GM23338 (cell line): ENCODE measurements at regions not wholly inside any gene's neighbourhood (a gene's known extent, or its start where the extent isn't known, plus 50 kb on each side); places are given as distances from the start of the nearest gene placed in this dataset.

Experiments used
- ATAC-seq: fragments of 200-7000 bp; cut with Tn5 transposase; 3 replicates; pipeline ENCODE4 v1.9.1; 2020
- DNase-seq: peaks from one replicate; pipeline ENCODE4 v3.0.0-alpha.2; 2015; ENCODE audit warnings: low spot score
- H2AFZ ChIP-seq: fragments of 200-600 bp; sonication (generic); 2 replicates; pipeline ENCODE4 v1.8.0; 2016; ENCODE audit warnings: antibody characterized with exemption, mild to moderate bottlenecking, moderate library complexity
- H3F3A ChIP-seq: fragments of 200-600 bp; sonication (generic); replicated peaks from 2 replicates; pipeline ENCODE4 v1.8.0; 2017; ENCODE audit warnings: antibody characterized with exemption, mixed run types, low read depth
- H3K27ac ChIP-seq: fragments of 200-600 bp; sonication (generic); 2 replicates; pipeline ENCODE4 v1.6.1; 2016; ENCODE audit warnings: low read depth
- H3K27me3 ChIP-seq: fragments of 200-600 bp; sonication (generic); 2 replicates; pipeline ENCODE4 v1.8.0; 2016; ENCODE audit warnings: mild to moderate bottlenecking, mixed run types, moderate library complexity; ENCODE audit not compliant: insufficient read depth
- H3K36me3 ChIP-seq: fragments of 200-600 bp; sonication (generic); 2 replicates; pipeline ENCODE4 v1.8.0; 2016; ENCODE audit warnings: mild to moderate bottlenecking; ENCODE audit not compliant: insufficient read depth
- H3K4me1 ChIP-seq: fragments of 200-600 bp; sonication (generic); 2 replicates; pipeline ENCODE4 v1.8.0; 2016; ENCODE audit warnings: mild to moderate bottlenecking, moderate library complexity; ENCODE audit not compliant: insufficient read depth
- H3K4me2 ChIP-seq: fragments of 200-600 bp; sonication (generic); 2 replicates; pipeline ENCODE4 v1.7.1; 2017; ENCODE audit warnings: mixed run types
- H3K4me3 ChIP-seq: fragments of 200-600 bp; sonication (generic); 2 replicates; pipeline ENCODE4 v1.6.1; 2016; ENCODE audit warnings: mixed run types
- H3K79me2 ChIP-seq: fragments of 200-600 bp; sonication (generic); replicated peaks from 2 replicates; pipeline ENCODE4 v1.8.0; 2017; ENCODE audit warnings: mild to moderate bottlenecking; ENCODE audit not compliant: insufficient read depth
- H3K9me2 ChIP-seq: fragments of 200-600 bp; sonication (generic); 2 replicates; pipeline ENCODE4 v1.8.0; 2017; ENCODE audit not compliant: insufficient read depth
- H4K20me1 ChIP-seq: fragments of 200-600 bp; sonication (generic); replicated peaks from 2 replicates; pipeline ENCODE4 v1.8.0; 2017; ENCODE audit warnings: mild to moderate bottlenecking; ENCODE audit not compliant: insufficient read depth
- H3K27ac Mint-ChIP-seq: 2 replicates; pipeline ENCODE4 v1.8.0; 2020; ENCODE audit warnings: inconsistent platforms, mild to moderate bottlenecking, moderate library complexity, mixed read lengths
- H3K27me3 Mint-ChIP-seq: 3 replicates; pipeline ENCODE4 v1.8.0; 2022; ENCODE audit warnings: low read depth, mild to moderate bottlenecking, moderate library complexity, mixed read lengths, inconsistent platforms; ENCODE audit not compliant: insufficient read depth, poor library complexity
- H3K36me3 Mint-ChIP-seq: 3 replicates; pipeline ENCODE4 v1.8.0; 2021; ENCODE audit warnings: low read depth, mild to moderate bottlenecking, inconsistent platforms, moderate library complexity, mixed read lengths
- H3K4me1 Mint-ChIP-seq: 3 replicates; pipeline ENCODE4 v1.8.0; 2020; ENCODE audit warnings: mild to moderate bottlenecking, inconsistent platforms, mixed read lengths
- H3K4me3 Mint-ChIP-seq: 3 replicates; pipeline ENCODE4 v1.8.0; 2021; ENCODE audit warnings: moderate library complexity, mild to moderate bottlenecking, inconsistent platforms, mixed read lengths
- H3K9me3 Mint-ChIP-seq: 3 replicates; pipeline ENCODE4 v1.8.0; 2020; ENCODE audit warnings: moderate library complexity, mild to moderate bottlenecking, inconsistent platforms, mixed read lengths
- CREB1 ChIP-seq: fragments of 250-450 bp; sonication (Bioruptor Pico); IDR thresholded peaks from 2 replicates; pipeline ENCODE4 v1.5.0; 2020; ENCODE audit warnings: low read depth, mild to moderate bottlenecking, moderate library complexity
- CTCF ChIP-seq, 2 experiments: fragments of 200-600 bp in 1 of 2; sonication (generic) in 1 of 2; conservative IDR thresholded peaks; 2 replicates each; pipeline versions ENCODE4 v1.5.1 to v1.6.1; 2016 to 2017; ENCODE audit warnings: antibody characterized with exemption in 2 of 2, low read depth in 2 of 2, mild to moderate bottlenecking in 2 of 2, moderate library complexity in 1 of 2
- ETS1 ChIP-seq: IDR thresholded peaks from 2 replicates; pipeline ENCODE4 v1.6.1; 2016; ENCODE audit warnings: antibody characterized with exemption
- EZH2 ChIP-seq: fragments of 200-600 bp; sonication (generic); IDR thresholded peaks from one replicate; pipeline ENCODE4 v1.8.0; 2017; ENCODE audit warnings: antibody characterized with exemption, mild to moderate bottlenecking, low read depth; ENCODE audit not compliant: unreplicated experiment
- NANOG ChIP-seq: IDR thresholded peaks from 2 replicates; pipeline ENCODE4 v1.6.1; 2016; ENCODE audit warnings: antibody characterized with exemption, borderline replicate concordance
- REST ChIP-seq: IDR thresholded peaks from one replicate; pipeline ENCODE4 v1.6.1; 2018; ENCODE audit warnings: antibody characterized with exemption; ENCODE audit not compliant: unreplicated experiment
- STAT1 ChIP-seq: IDR thresholded peaks from one replicate; pipeline ENCODE4 v1.6.1; 2016; ENCODE audit warnings: antibody characterized with exemption; ENCODE audit not compliant: unreplicated experiment
- ZNF114 ChIP-seq: fragments of 250-450 bp; sonication (Bioruptor Pico); IDR thresholded peaks from 2 replicates; pipeline ENCODE4 v1.5.0; 2020; ENCODE audit warnings: mild to moderate bottlenecking, moderate library complexity
- ZNF331 ChIP-seq: fragments of 250-450 bp; sonication (Bioruptor Pico); IDR thresholded peaks from 2 replicates; pipeline ENCODE4 v1.5.0; 2020; ENCODE audit warnings: low read depth, mild to moderate bottlenecking, moderate library complexity

- TF ChIP-seq ZNF114 (CRISPR knock-in tag) (no peak), REST (no peak)
Observed at GRCh38 chr20:24732599-24732998, 216.5 kb upstream of the CST7 start (continued).

GRCh38 chr20:24733416-24733815 lies 215.7 kb upstream of the CST7 start:
- TF ChIP-seq EZH2 = no peak
- no peak for TF ChIP-seq NANOG
- H3K4me1 ChIP-seq = peaks cover 6% of the 10 kb centered on the region; the same call in 1 of the 2 replicates
- H3K4me3 ChIP-seq = no peak overlapping the region
- Mint-ChIP-seq H3K36me3 (no peaks in the 10 kb centered on the region), H3K27me3 (peaks cover 10% of the 10 kb centered on the region), H3K9me3 (no peaks in the 10 kb centered on the region; the same call in 2 of the 3 replicates), H3K4me1 (peaks cover 16% of the 10 kb centered on the region), H3K27ac (no peak overlapping the region), H3K4me3 (no peak overlapping the region)
- no peak overlapping the region for H2AFZ ChIP-seq
- H3F3A ChIP-seq = no peaks in the 10 kb centered on the region
- no peak overlapping the region for H3K27ac ChIP-seq
- H3K4me2 ChIP-seq = no peak overlapping the region
- no peak for ATAC-seq
- no peaks in the 10 kb centered on the region for H3K27me3 ChIP-seq
- no peaks in the 10 kb centered on the region; the same call in 1 of the 2 replicates for H3K9me2 ChIP-seq
- no peaks in the 10 kb centered on the region for H3K36me3 ChIP-seq
- no peaks in the 10 kb centered on the region for H4K20me1 ChIP-seq
- no peaks in the 10 kb centered on the region for H3K79me2 ChIP-seq
- DNase-seq = no peak

- Histone ChIP-seq H3K36me3 (no peaks in the 10 kb centered on the region), H3K27me3 (no peaks in the 10 kb centered on the region), H3K9me2 (peaks cover 6% of the 10 kb centered on the region), H3K4me3 (no peak overlapping the region), H3K27ac (no peak overlapping the region), H3K79me2 (no peaks in the 10 kb centered on the region), H2AFZ (no peak overlapping the region), H3K4me1 (peaks cover 6% of the 10 kb centered on the region; the same call in 1 of the 2 replicates), H3K4me2 (no peak overlapping the region), H3F3A (no peaks in the 10 kb centered on the region), H4K20me1 (no peaks in the 10 kb centered on the region)
- ATAC-seq = no peak
- TF ChIP-seq ZNF331 (CRISPR knock-in tag) (no peak), ETS1 (no peak), CTCF (conservative IDR thresholded peaks at IDR 0.05; ENCODE audit: low read depth in 2 of 2) (no peak), STAT1 (no peak), NANOG (no peak), CREB1 (CRISPR knock-in tag) (no peak), EZH2 (no peak)
- Mint-ChIP-seq H3K27ac (no peak overlapping the region), H3K4me3 (no peak overlapping the region), H3K4me1 (peaks cover 17% of the 10 kb centered on the region), H3K27me3 (peaks cover 10% of the 10 kb centered on the region), H3K36me3 (no peaks in the 10 kb centered on the region), H3K9me3 (no peaks in the 10 kb centered on the region; the same call in 2 of the 3 replicates)
- no peak for DNase-seq
Observed at GRCh38 chr20:24734139-24734538, 214.9 kb upstream of the CST7 start.
